H1 (cell line): ENCODE measurements at regions not wholly inside any gene's neighbourhood (a gene's known extent, or its start where the extent isn't known, plus 50 kb on each side); places are given as distances from the start of the nearest gene placed in this dataset.

Experiments used
- CTCF ChIA-PET: fragments of 300-600 bp; sonication (Branson Sonifier 250); formaldehyde crosslinking; loops from one replicate; lab custom pipeline; 2021; ENCODE audit not compliant: partially characterized antibody; lab: Charles Lee
- POLR2A ChIA-PET: fragments of 300-600 bp; sonication (Branson Sonifier 250); formaldehyde crosslinking; loops from one replicate; lab custom pipeline; 2021; ENCODE audit warnings: inconsistent platforms; ENCODE audit not compliant: partially characterized antibody; lab: Charles Lee
- DNase-seq, 2 experiments: peaks; one replicate each; pipeline versions ENCODE4 v3.0.0 to v3.0.0-alpha.2; 2010 to 2022; ENCODE audit warnings: low spot score in 2 of 2, low read depth in 1 of 2, mixed read lengths in 1 of 2
- FAIRE-seq: peaks from 2 replicates; lab custom pipeline; 2011; peaks lifted over from hg19 to GRCh38; lab: Jason Lieb, UNC
- H2AFZ ChIP-seq: 2 replicates; pipeline ENCODE4 v1.8.1; 2012; ENCODE audit warnings: low read length, inconsistent platforms
- H2AK5ac ChIP-seq: 2 replicates; pipeline ENCODE4 v1.6.1; 2013; ENCODE audit warnings: low read depth, low read length
- H2BK120ac ChIP-seq: replicated peaks from 2 replicates; pipeline ENCODE3; 2013; ENCODE audit warnings: low read depth, low read length, inconsistent platforms
- H2BK12ac ChIP-seq: 2 replicates; pipeline ENCODE4 v1.6.1; 2013; ENCODE audit warnings: low read depth, low read length
- H2BK15ac ChIP-seq: 2 replicates; pipeline ENCODE4 v1.6.1; 2013; ENCODE audit warnings: low read length
- H2BK20ac ChIP-seq: 2 replicates; pipeline ENCODE4 v1.6.1; 2013; ENCODE audit warnings: low read length
- H2BK5ac ChIP-seq: 2 replicates; pipeline ENCODE4 v1.6.1; 2013; ENCODE audit warnings: low read depth, low read length
- H3K14ac ChIP-seq: 2 replicates; pipeline ENCODE4 v1.6.1; 2013; ENCODE audit warnings: inconsistent platforms; ENCODE audit not compliant: insufficient read length
- H3K18ac ChIP-seq: 2 replicates; pipeline ENCODE4 v1.6.1; 2013; ENCODE audit warnings: low read length; ENCODE audit errors: extremely low read depth
- H3K23ac ChIP-seq: 2 replicates; pipeline ENCODE4 v1.6.1; 2013; ENCODE audit warnings: inconsistent platforms; ENCODE audit not compliant: insufficient read length
- H3K23me2 ChIP-seq: 2 replicates; pipeline ENCODE4 v1.6.1; 2013; ENCODE audit warnings: low read depth, low read length
- H3K27ac ChIP-seq: 2 replicates; pipeline ENCODE4 v1.6.1; 2011; ENCODE audit warnings: low read depth, low read length, inconsistent platforms
- H3K27me3 ChIP-seq, 4 experiments: replicated peaks in 1 of 4; 1 replicate in 1 of 4; 2 replicates in 3 of 4; pipeline versions ENCODE4 v1.6.1 to v1.8.1; 2011 to 2013; ENCODE audit warnings: low read length in 3 of 4, mild to moderate bottlenecking in 3 of 4, inconsistent platforms in 2 of 4, mixed read lengths in 2 of 4, moderate library complexity in 1 of 4; ENCODE audit not compliant: control insufficient read depth in 3 of 4, insufficient read depth in 3 of 4; ENCODE audit errors: extremely low read depth in 1 of 4
- H3K36me3 ChIP-seq, 4 experiments: 2 replicates each; pipeline versions ENCODE4 v1.6.1 to v1.8.1; 2011 to 2013; ENCODE audit warnings: mild to moderate bottlenecking in 4 of 4, low read length in 3 of 4, moderate library complexity in 2 of 4, control low read depth in 1 of 4, inconsistent platforms in 1 of 4; ENCODE audit not compliant: insufficient read depth in 4 of 4, control insufficient read depth in 2 of 4
- H3K4ac ChIP-seq: replicated peaks from 2 replicates; pipeline ENCODE3; 2013; ENCODE audit warnings: low read length, low read depth, mixed read lengths, inconsistent platforms; ENCODE audit not compliant: insufficient read length
- H3K4me1 ChIP-seq, 4 experiments: replicated peaks in 1 of 4; 1 replicate in 1 of 4; 2 replicates in 3 of 4; pipeline versions ENCODE4 v1.6.1 to v1.8.1; 2011 to 2013; ENCODE audit warnings: low read length in 3 of 4, inconsistent platforms in 2 of 4, mixed read lengths in 1 of 4; ENCODE audit not compliant: insufficient read depth in 4 of 4, control insufficient read depth in 3 of 4
- H3K4me2 ChIP-seq, 2 experiments: 2 replicates each; pipeline versions ENCODE4 v1.6.1 to v1.8.1; 2011 to 2013; ENCODE audit warnings: low read depth in 2 of 2, low read length in 2 of 2, control low read depth in 1 of 2, inconsistent platforms in 1 of 2, mild to moderate bottlenecking in 1 of 2; ENCODE audit not compliant: insufficient read depth in 1 of 2
- H3K4me3 ChIP-seq, 4 experiments: fragments of 200-600, 300-600 bp in 1 of 4; sonication (generic), shearing (Covaris generic), sonication (Bioruptor Twin) in 1 of 4; 2 replicates each; pipeline versions ENCODE4 v1.5.1 to v1.8.1; 2011 to 2016; ENCODE audit warnings: low read length in 4 of 4, low read depth in 3 of 4, control low read depth in 2 of 4, inconsistent platforms in 2 of 4, mild to moderate bottlenecking in 2 of 4, mixed read lengths in 1 of 4, moderate library complexity in 1 of 4; ENCODE audit not compliant: insufficient read depth in 2 of 4; ENCODE audit errors: extremely low read depth in 1 of 4
- H3K56ac ChIP-seq: replicated peaks from 2 replicates; pipeline ENCODE3; 2013; ENCODE audit warnings: low read depth, mild to moderate bottlenecking, mixed read lengths, low read length, inconsistent platforms; ENCODE audit not compliant: insufficient read length
- H3K79me1 ChIP-seq: 2 replicates; pipeline ENCODE4 v1.6.1; 2013; ENCODE audit warnings: low read depth, low read length, control low read depth
- H3K79me2 ChIP-seq, 2 experiments: 2 replicates each; pipeline versions ENCODE4 v1.6.1 to v1.8.1; 2012 to 2013; ENCODE audit warnings: low read length in 2 of 2, mild to moderate bottlenecking in 2 of 2, inconsistent platforms in 1 of 2; ENCODE audit not compliant: insufficient read depth in 2 of 2, control insufficient read depth in 1 of 2
- H3K9ac ChIP-seq, 4 experiments: replicated peaks in 1 of 4; 1 replicate in 1 of 4; 2 replicates in 3 of 4; pipeline versions ENCODE4 v1.6.1 to v1.8.1; 2011 to 2013; ENCODE audit warnings: low read depth in 3 of 4, low read length in 3 of 4, control low read depth in 2 of 4, mild to moderate bottlenecking in 2 of 4, moderate library complexity in 2 of 4, inconsistent platforms in 1 of 4; ENCODE audit errors: extremely low read depth in 1 of 4
- H3K9me3 ChIP-seq, 2 experiments: 2 replicates each; pipeline versions ENCODE4 v1.6.1 to v1.8.1; 2012 to 2013; ENCODE audit warnings: mild to moderate bottlenecking in 2 of 2, moderate library complexity in 2 of 2, control low read depth in 1 of 2, inconsistent platforms in 1 of 2, low read depth in 1 of 2, low read length in 1 of 2, mixed read lengths in 1 of 2; ENCODE audit not compliant: insufficient read depth in 2 of 2
- H4K20me1 ChIP-seq, 2 experiments: replicated peaks in 1 of 2; 2 replicates each; pipeline versions ENCODE3 to v1.8.1; 2011 to 2013; ENCODE audit warnings: inconsistent platforms in 2 of 2, low read length in 2 of 2, mild to moderate bottlenecking in 1 of 2; ENCODE audit not compliant: insufficient read depth in 2 of 2, control insufficient read depth in 1 of 2
- H4K5ac ChIP-seq: 2 replicates; pipeline ENCODE4 v1.6.1; 2013; ENCODE audit warnings: low read length, low read depth, mixed read lengths, inconsistent platforms; ENCODE audit not compliant: insufficient read length
- H4K8ac ChIP-seq: 2 replicates; pipeline ENCODE4 v1.8.0; 2013; ENCODE audit warnings: mild to moderate bottlenecking, moderate library complexity, low read length, inconsistent platforms; ENCODE audit not compliant: insufficient read depth; ENCODE audit errors: extremely low read depth
- H4K91ac ChIP-seq: replicated peaks from 2 replicates; pipeline ENCODE3; 2013; ENCODE audit warnings: low read length, mixed read lengths, inconsistent platforms; ENCODE audit not compliant: insufficient read length
- CREB1 ChIP-seq: IDR thresholded peaks from 2 replicates; pipeline ENCODE4 v1.6.1; 2012; ENCODE audit warnings: inconsistent platforms
- WGBS, 2 experiments: shearing (Covaris generic) in 1 of 2; methylation state at CpG; one replicate each; pipeline versions ENCODE4 v1.1.6 to v1.1.7; 2013 to 2015; ENCODE audit warnings: low lambda C conversion rate in 2 of 2, mixed read lengths in 2 of 2, inconsistent platforms in 1 of 2, low coverage in 1 of 2, missing lambda C conversion rate in 1 of 2; ENCODE audit not compliant: insufficient replicate concordance in 2 of 2, insufficient coverage in 1 of 2, insufficient read length in 1 of 2; ENCODE audit errors: extremely low coverage in 1 of 2, missing lambda C conversion rate in 1 of 2; 5-methylcytosine and 5-hydroxymethylcytosine counted together

DNA sequence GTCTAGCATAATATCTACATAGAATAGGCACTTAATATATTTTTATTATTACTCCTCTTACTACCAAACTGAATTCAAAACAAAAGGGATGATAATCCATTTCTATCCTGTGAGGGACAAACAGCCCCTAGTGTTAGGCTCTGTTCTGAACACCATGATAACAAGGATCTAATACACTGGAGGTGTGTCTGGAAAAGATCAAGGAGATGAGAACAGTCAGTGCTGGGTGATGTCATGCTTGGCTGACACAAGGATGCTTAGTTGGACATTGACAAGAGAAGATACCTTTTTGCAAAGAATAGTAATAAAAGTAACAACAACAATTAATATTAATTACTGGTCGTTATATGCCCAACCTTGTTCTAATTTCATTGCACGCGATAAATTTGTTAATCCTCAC is 458.7 kb downstream of the EBF1 start:
- TF ChIP-seq CREB1: no peak
- H3K23ac ChIP-seq: no peak overlapping the region
- H2BK12ac ChIP-seq: no peak overlapping the region
- no peak overlapping the region for H2BK15ac ChIP-seq
- no peak overlapping the region for H2AFZ ChIP-seq
- no peak overlapping the region for H3K4me2 ChIP-seq
- H3K14ac ChIP-seq: no peak overlapping the region
- H4K91ac ChIP-seq: no peak overlapping the region
- DNase-seq (no peak), FAIRE-seq (no peak)
- WGBS, 2 experiments: 95% methylated on average over 3 of the region's 3 CpGs; no CpG with 5 or more reads in 1 of the 2 experiments
- no peak overlapping the region for H2AK5ac ChIP-seq
- H3K36me3 ChIP-seq: no peaks in the 10 kb centered on the region
- H3K4ac ChIP-seq: no peak overlapping the region
- H3K27ac ChIP-seq: no peak overlapping the region
- H3K9ac ChIP-seq: no peak overlapping the region
- H2BK120ac ChIP-seq: no peak overlapping the region
- ChIA-PET CTCF (interaction anchor here (1.5 kb wide), 1 partner anchor 117 kb away, joined by 3 read pairs; no protein-coding TSS in a partner anchor), POLR2A (no interaction called here)
- no peak overlapping the region for H3K4me3 ChIP-seq
- H3K79me1 ChIP-seq: no peaks in the 10 kb centered on the region
- H3K27me3 ChIP-seq: no peaks in the 10 kb centered on the region
- H3K4me1 ChIP-seq: peaks cover 0 to 2% (median 0%) of the 10 kb centered on the region in 4 experiments; a peak in 1 of 7 replicates
- H2BK20ac ChIP-seq: no peak overlapping the region
- H3K23me2 ChIP-seq: no peaks in the 10 kb centered on the region
- H4K5ac ChIP-seq: no peak overlapping the region
- H2BK5ac ChIP-seq: no peak overlapping the region
- no peaks in the 10 kb centered on the region for H4K20me1 ChIP-seq
- no peak overlapping the region for H4K8ac ChIP-seq
- H3K9me3 ChIP-seq: no peaks in the 10 kb centered on the region
- no peaks in the 10 kb centered on the region for H3K79me2 ChIP-seq
- H3K18ac ChIP-seq: no peak overlapping the region
- H3K56ac ChIP-seq: no peak overlapping the region
